HepG2 (cell line): ENCODE measurements at regions not wholly inside any gene's neighbourhood (a gene's known extent, or its start where the extent isn't known, plus 50 kb on each side); places are given as distances from the start of the nearest gene placed in this dataset.

Source experiments
- ATAC-seq: fragments of 200-7000 bp; cut with Tn5 transposase; 3 replicates; pipeline ENCODE4 v1.9.1; 2020; ENCODE audit warnings: mild to moderate bottlenecking, moderate library complexity
- BruUV-seq: library from RNA; stranded (reverse); fragments of 400-500 nt; replicated peaks from 2 replicates; lab custom pipeline; 2021; lab: Mats Ljungman, UMichigan
- CTCF ChIA-PET: fragments of 300-600 bp; formaldehyde crosslinking; extraction: SDS; loops from one replicate; lab custom pipeline; 2021; ENCODE audit warnings: low total read pairs, inconsistent platforms, low intra/inter-chr PET ratio; lab: Yijun Ruan, JAX
- POLR2A ChIA-PET: fragments of 350-600 bp; sonication (Branson Sonifier 250); formaldehyde crosslinking; loops from one replicate; lab custom pipeline; 2020; ENCODE audit warnings: antibody characterized with exemption, inconsistent platforms; lab: Yijun Ruan, JAX
- DNase-seq: peaks from one replicate; pipeline ENCODE4 v3.0.0-alpha.2; 2015; ENCODE audit warnings: low spot score
- FAIRE-seq: peaks from 3 replicates; lab custom pipeline; 2011; peaks lifted over from hg19 to GRCh38; lab: Jason Lieb, UNC
- H2AFZ ChIP-seq: one replicate; pipeline ENCODE4 v1.6.1; 2011; ENCODE audit warnings: low read length, inconsistent platforms
- H3K27ac ChIP-seq: fragments of 300-600 bp; 3 replicates; pipeline ENCODE4 v1.8.0; 2011; ENCODE audit warnings: mixed run types, mild to moderate bottlenecking, mixed read lengths, low read length, inconsistent platforms; ENCODE audit not compliant: insufficient read depth; ENCODE audit errors: extremely low read length
- H3K27me3 ChIP-seq, 2 experiments: fragments of 200-600 bp in 1 of 2; 2 replicates in 1 of 2; 3 replicates in 1 of 2; pipeline versions ENCODE4 v1.6.0 to v1.8.0; 2011; ENCODE audit warnings: low read length in 2 of 2, mild to moderate bottlenecking in 2 of 2, moderate library complexity in 2 of 2, inconsistent platforms in 1 of 2; ENCODE audit not compliant: insufficient read depth in 2 of 2, control insufficient read depth in 1 of 2
- H3K36me3 ChIP-seq, 2 experiments: fragments of 200-600 bp in 1 of 2; replicated peaks in 1 of 2; 2 replicates in 1 of 2; 3 replicates in 1 of 2; pipeline versions ENCODE4 v1.5.1 to v1.8.0; 2011; ENCODE audit warnings: low read length in 2 of 2, inconsistent platforms in 1 of 2; ENCODE audit not compliant: insufficient read depth in 2 of 2, control insufficient read depth in 1 of 2
- H3K4me1 ChIP-seq: 2 replicates; pipeline ENCODE4 v1.5.1; 2012; ENCODE audit warnings: low read length, inconsistent platforms; ENCODE audit not compliant: insufficient read depth
- H3K4me2 ChIP-seq: 2 replicates; pipeline ENCODE4 v1.6.0; 2011; ENCODE audit warnings: low read depth, low read length, inconsistent platforms
- H3K4me3 ChIP-seq, 3 experiments: fragments of 200-600 bp in 1 of 3; sonication (generic), shearing (Covaris generic) in 1 of 3; replicated peaks in 1 of 3; 2 replicates each; pipeline ENCODE4 v1.5.1; 2011 to 2016; ENCODE audit warnings: low read length in 3 of 3, inconsistent platforms in 2 of 3, low read depth in 2 of 3, mild to moderate bottlenecking in 2 of 3, control low read depth in 1 of 3, mixed read lengths in 1 of 3; ENCODE audit not compliant: insufficient read depth in 1 of 3
- H3K79me2 ChIP-seq: one replicate; pipeline ENCODE4 v1.6.1; 2011; ENCODE audit warnings: low read length, inconsistent platforms; ENCODE audit not compliant: insufficient read depth
- H3K9ac ChIP-seq: 2 replicates; pipeline ENCODE4 v1.6.0; 2011; ENCODE audit warnings: mild to moderate bottlenecking, low read depth, low read length, inconsistent platforms; ENCODE audit not compliant: insufficient read depth
- H3K9me3 ChIP-seq: 2 replicates; pipeline ENCODE4 v1.5.1; 2012; ENCODE audit warnings: mild to moderate bottlenecking, low read length
- H4K20me1 ChIP-seq: 2 replicates; pipeline ENCODE4 v1.6.0; 2011; ENCODE audit warnings: inconsistent platforms, mild to moderate bottlenecking, low read length, moderate library complexity; ENCODE audit not compliant: insufficient read depth
- EHMT2 ChIP-seq: fragments of 200-600 bp; sonication (generic); IDR thresholded peaks from 2 replicates; pipeline ENCODE4 v1.7.0; 2017; ENCODE audit warnings: antibody characterized with exemption, low read depth, low read length, borderline replicate concordance
- KLF9 ChIP-seq: IDR thresholded peaks from 2 replicates; pipeline ENCODE4 v1.6.1; 2016; ENCODE audit warnings: low read depth
- MYNN ChIP-seq: sonication (generic); formaldehyde crosslinking; IDR thresholded peaks from 2 replicates; pipeline ENCODE4 v1.4.0; 2020; ENCODE audit warnings: mild to moderate bottlenecking, low read depth, missing genetic modification reagents
- PLRG1 ChIP-seq: fragments of 450-650 bp; conservative IDR thresholded peaks from 2 replicates; pipeline ENCODE4 v1.6.1; 2016
- REL ChIP-seq: sonication (generic); formaldehyde crosslinking; conservative IDR thresholded peaks from 2 replicates; pipeline ENCODE4 v1.8.0; 2022; ENCODE audit warnings: mild to moderate bottlenecking, missing genetic modification reagents, moderate library complexity
- TAF15 ChIP-seq: fragments of 200-400 bp; formaldehyde crosslinking; IDR thresholded peaks from one replicate; pipeline ENCODE4 v1.6.1; 2018; ENCODE audit warnings: mild to moderate bottlenecking, low read depth, low read length; ENCODE audit not compliant: poor library complexity, severe bottlenecking
- TGIF2 ChIP-seq: IDR thresholded peaks from 2 replicates; pipeline ENCODE4 v1.6.1; 2016; ENCODE audit warnings: control low read depth, missing compliant biosample characterization
- ZNF282 ChIP-seq: fragments of 450-650 bp; IDR thresholded peaks from 2 replicates; pipeline ENCODE4 v1.6.1; 2018; ENCODE audit not compliant: partially characterized antibody
- ZNF441 ChIP-seq: sonication (generic); formaldehyde crosslinking; IDR thresholded peaks from 2 replicates; pipeline ENCODE4 v1.7.0; 2021; ENCODE audit warnings: missing genetic modification reagents, borderline replicate concordance
- WGBS: methylation state at CpG from one replicate; pipeline ENCODE4 v1.1.6; 2017; ENCODE audit warnings: low lambda C conversion rate; 5-methylcytosine and 5-hydroxymethylcytosine counted together
- in situ Hi-C: cut with HindIII; loops from 2 replicates; pipeline ENCODE4 v1.10.0; 2017; ENCODE audit warnings: low pct_unique_long_range_greater_than_20kb; ENCODE audit not compliant: extremely low pct_ligation_motif_present
- intact Hi-C: fragments of 100-400 bp; cut with micrococcal nuclease; formaldehyde crosslinking; loops from one replicate; pipeline ENCODE4 v1.10.0; 2022; ENCODE audit not compliant: unreplicated experiment
- TF ChIP-seq, protein P1 (sequence below): sonication (generic); formaldehyde crosslinking; IDR thresholded peaks from 2 replicates; pipeline ENCODE4 v1.5.0; 2020; ENCODE audit warnings: missing genetic modification reagents
- TF ChIP-seq, protein P2 (sequence below): sonication (generic); formaldehyde crosslinking; IDR thresholded peaks from 2 replicates; pipeline ENCODE4 v1.5.1; 2020; ENCODE audit warnings: missing genetic modification reagents, mild to moderate bottlenecking, borderline replicate concordance
- TF ChIP-seq, protein P3 (sequence below): sonication (generic); formaldehyde crosslinking; IDR thresholded peaks from 2 replicates; pipeline ENCODE4 v1.5.1; 2020; ENCODE audit warnings: missing genetic modification reagents, mild to moderate bottlenecking, borderline replicate concordance
- TF ChIP-seq, protein P4 (sequence below): sonication (generic); formaldehyde crosslinking; IDR thresholded peaks from 2 replicates; pipeline ENCODE4 v1.8.1; 2023; ENCODE audit warnings: mild to moderate bottlenecking, inconsistent platforms, moderate library complexity, missing genetic modification reagents, borderline replicate concordance
- TF ChIP-seq, protein P5 (sequence below): sonication (generic); formaldehyde crosslinking; IDR thresholded peaks from 2 replicates; pipeline ENCODE4 v1.5.0; 2020; ENCODE audit warnings: mild to moderate bottlenecking, missing genetic modification reagents, moderate library complexity

DNA sequence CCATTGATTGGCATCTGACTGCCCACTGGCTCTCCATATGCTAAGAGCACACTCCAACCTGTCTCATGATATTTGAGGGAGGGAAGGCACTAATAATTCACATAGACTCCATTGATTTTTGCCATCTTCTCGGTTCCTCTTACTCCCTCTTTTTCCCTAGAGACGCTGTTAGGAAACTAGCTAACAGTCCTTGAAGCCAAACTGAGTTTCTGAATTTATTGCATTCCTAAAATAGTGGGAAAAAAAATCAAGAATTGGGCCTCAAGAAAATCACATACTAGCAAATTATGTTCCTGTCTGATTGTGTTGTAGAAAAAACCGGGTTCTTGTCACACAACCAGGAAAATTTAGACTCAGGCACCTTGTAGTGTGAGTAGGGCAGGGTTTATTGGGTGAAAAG is 86.4 kb upstream of the SLC7A1 start:
- CTCF ChIA-PET = no interaction called here
- Histone ChIP-seq H3K27me3 (peaks cover 0 to 23% of the 10 kb centered on the region in 2 experiments; a peak in 3 of 5 replicates), H2AFZ (no peak overlapping the region), H3K27ac (no peak overlapping the region), H3K79me2 (no peaks in the 10 kb centered on the region), H3K9me3 (no peaks in the 10 kb centered on the region), H3K9ac (no peak overlapping the region), H3K4me2 (no peak overlapping the region), H3K4me1 (no peaks in the 10 kb centered on the region)
- BruUV-seq = no TSS peak
- ATAC-seq (no peak), FAIRE-seq (no peak), DNase-seq (no peak)
- in situ Hi-C loops = no loop called here
- intact Hi-C loops = no loop called here
- TF ChIP-seq KLF9 (CRISPR knock-in tag) (no peak), TAF15 (no peak), PLRG1 (no peak), REL (no peak), EHMT2 (no peak), ZNF441 (no peak), ZNF282 (no peak), MYNN (CRISPR knock-in tag) (no peak), TGIF2 (no peak)
- TF ChIP-seq, protein P1, sequence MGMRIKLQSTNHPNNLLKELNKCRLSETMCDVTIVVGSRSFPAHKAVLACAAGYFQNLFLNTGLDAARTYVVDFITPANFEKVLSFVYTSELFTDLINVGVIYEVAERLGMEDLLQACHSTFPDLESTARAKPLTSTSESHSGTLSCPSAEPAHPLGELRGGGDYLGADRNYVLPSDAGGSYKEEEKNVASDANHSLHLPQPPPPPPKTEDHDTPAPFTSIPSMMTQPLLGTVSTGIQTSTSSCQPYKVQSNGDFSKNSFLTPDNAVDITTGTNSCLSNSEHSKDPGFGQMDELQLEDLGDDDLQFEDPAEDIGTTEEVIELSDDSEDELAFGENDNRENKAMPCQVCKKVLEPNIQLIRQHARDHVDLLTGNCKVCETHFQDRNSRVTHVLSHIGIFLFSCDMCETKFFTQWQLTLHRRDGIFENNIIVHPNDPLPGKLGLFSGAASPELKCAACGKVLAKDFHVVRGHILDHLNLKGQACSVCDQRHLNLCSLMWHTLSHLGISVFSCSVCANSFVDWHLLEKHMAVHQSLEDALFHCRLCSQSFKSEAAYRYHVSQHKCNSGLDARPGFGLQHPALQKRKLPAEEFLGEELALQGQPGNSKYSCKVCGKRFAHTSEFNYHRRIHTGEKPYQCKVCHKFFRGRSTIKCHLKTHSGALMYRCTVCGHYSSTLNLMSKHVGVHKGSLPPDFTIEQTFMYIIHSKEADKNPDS (CRISPR knock-in tag) = no peak
- TF ChIP-seq, protein P2, sequence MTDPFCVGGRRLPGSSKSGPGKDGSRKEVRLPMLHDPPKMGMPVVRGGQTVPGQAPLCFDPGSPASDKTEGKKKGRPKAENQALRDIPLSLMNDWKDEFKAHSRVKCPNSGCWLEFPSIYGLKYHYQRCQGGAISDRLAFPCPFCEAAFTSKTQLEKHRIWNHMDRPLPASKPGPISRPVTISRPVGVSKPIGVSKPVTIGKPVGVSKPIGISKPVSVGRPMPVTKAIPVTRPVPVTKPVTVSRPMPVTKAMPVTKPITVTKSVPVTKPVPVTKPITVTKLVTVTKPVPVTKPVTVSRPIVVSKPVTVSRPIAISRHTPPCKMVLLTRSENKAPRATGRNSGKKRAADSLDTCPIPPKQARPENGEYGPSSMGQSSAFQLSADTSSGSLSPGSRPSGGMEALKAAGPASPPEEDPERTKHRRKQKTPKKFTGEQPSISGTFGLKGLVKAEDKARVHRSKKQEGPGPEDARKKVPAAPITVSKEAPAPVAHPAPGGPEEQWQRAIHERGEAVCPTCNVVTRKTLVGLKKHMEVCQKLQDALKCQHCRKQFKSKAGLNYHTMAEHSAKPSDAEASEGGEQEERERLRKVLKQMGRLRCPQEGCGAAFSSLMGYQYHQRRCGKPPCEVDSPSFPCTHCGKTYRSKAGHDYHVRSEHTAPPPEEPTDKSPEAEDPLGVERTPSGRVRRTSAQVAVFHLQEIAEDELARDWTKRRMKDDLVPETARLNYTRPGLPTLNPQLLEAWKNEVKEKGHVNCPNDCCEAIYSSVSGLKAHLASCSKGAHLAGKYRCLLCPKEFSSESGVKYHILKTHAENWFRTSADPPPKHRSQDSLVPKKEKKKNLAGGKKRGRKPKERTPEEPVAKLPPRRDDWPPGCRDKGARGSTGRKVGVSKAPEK (CRISPR knock-in tag) = no peak
- TF ChIP-seq, protein P3, sequence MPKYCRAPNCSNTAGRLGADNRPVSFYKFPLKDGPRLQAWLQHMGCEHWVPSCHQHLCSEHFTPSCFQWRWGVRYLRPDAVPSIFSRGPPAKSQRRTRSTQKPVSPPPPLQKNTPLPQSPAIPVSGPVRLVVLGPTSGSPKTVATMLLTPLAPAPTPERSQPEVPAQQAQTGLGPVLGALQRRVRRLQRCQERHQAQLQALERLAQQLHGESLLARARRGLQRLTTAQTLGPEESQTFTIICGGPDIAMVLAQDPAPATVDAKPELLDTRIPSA (CRISPR knock-in tag) = no peak
- TF ChIP-seq, protein P4, sequence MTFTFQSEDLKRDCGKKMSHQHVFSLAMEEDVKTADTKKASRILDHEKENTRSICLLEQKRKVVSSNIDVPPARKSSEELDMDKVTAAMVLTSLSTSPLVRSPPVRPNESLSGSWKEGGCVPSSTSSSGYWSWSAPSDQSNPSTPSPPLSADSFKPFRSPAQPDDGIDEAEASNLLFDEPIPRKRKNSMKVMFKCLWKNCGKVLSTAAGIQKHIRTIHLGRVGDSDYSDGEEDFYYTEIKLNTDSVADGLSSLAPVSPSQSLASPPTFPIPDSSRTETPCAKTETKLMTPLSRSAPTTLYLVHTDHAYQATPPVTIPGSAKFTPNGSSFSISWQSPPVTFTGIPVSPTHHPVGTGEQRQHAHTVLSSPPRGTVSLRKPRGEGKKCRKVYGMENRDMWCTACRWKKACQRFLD (CRISPR knock-in tag) = no peak
- TF ChIP-seq, protein P5, sequence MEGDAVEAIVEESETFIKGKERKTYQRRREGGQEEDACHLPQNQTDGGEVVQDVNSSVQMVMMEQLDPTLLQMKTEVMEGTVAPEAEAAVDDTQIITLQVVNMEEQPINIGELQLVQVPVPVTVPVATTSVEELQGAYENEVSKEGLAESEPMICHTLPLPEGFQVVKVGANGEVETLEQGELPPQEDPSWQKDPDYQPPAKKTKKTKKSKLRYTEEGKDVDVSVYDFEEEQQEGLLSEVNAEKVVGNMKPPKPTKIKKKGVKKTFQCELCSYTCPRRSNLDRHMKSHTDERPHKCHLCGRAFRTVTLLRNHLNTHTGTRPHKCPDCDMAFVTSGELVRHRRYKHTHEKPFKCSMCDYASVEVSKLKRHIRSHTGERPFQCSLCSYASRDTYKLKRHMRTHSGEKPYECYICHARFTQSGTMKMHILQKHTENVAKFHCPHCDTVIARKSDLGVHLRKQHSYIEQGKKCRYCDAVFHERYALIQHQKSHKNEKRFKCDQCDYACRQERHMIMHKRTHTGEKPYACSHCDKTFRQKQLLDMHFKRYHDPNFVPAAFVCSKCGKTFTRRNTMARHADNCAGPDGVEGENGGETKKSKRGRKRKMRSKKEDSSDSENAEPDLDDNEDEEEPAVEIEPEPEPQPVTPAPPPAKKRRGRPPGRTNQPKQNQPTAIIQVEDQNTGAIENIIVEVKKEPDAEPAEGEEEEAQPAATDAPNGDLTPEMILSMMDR (CRISPR knock-in tag) = no peak
- TF ChIP-seq, all 625 proteins: peak for 0
- 0% methylated on average over 3 of the region's 3 CpGs for WGBS
- no peaks in the 10 kb centered on the region for H3K36me3 ChIP-seq
- H3K4me3 ChIP-seq = no peak overlapping the region
- POLR2A ChIA-PET = no interaction called here
- no peaks in the 10 kb centered on the region for H4K20me1 ChIP-seq
